ENCODE measurements at regions not wholly inside any gene's neighbourhood (a gene's known extent, or its start where the extent isn't known, plus 50 kb on each side); places are given as distances from the start of the nearest gene placed in this dataset.
"Not testable (repeated sequence)": the region's sequence is repeated elsewhere in the genome, so short reads cannot be mapped to it uniquely, and the experiment has no call there.

DNA sequence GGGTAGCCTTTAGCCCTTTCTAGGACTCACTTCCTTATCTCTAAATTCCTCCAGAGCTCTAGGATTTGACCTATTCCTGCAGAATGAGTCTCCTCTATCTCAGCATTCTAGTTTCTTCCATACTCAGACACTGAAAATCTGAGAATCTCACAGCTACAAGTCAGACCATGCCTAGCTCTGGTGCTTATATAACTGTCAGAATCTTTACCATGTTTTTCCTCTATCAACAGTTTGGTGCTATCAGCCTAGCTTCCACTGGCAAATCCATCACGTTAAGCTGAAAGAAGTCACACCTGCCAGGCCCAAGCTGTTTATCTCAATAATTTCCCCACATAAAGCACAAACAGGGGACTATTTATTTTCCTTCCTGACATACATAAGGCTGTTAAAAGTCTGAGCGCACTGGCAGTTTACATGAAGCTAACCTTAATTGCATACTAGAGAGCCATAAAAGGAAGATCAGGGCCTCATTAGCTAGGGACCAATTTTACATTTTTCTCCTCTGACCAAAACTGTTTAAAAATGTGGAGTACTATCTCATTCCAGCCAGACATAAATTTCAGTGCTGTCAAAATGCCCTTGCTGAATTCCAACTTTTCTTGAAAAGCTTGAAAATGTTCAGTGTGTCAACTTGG is 270.5 kb downstream of the C12orf75 start:
- Histone ChIP-seq H3K4me3 (ENCODE audit: low read depth, low read length, poor library complexity, severe bottlenecking) (no peak overlapping the region), H3K4me1 (ENCODE audit: insufficient read depth, low read length, severe bottlenecking) (no peaks in the 10 kb centered on the region), H3K27ac (ENCODE audit: low read depth, low read length, poor library complexity, severe bottlenecking) (no peak overlapping the region), H3K9me2 (ENCODE audit: low read depth, low read length) (no peaks in the 10 kb centered on the region), H3K4me2 (ENCODE audit: low read length) (no peak overlapping the region), H3K9me3 (ENCODE audit: low read length) (no peaks in the 10 kb centered on the region), H3K27me3 (ENCODE audit: insufficient read depth, low read length) (no peaks in the 10 kb centered on the region), H3K9ac (ENCODE audit: low read length) (no peak overlapping the region), H4K20me1 (ENCODE audit: insufficient read depth, low read length) (no peaks in the 10 kb centered on the region), H3K79me2 (ENCODE audit: insufficient read depth, low read length) (no peaks in the 10 kb centered on the region), H3F3A (ENCODE audit: insufficient read depth, low read length) (no peaks in the 10 kb centered on the region), H3K36me3 (ENCODE audit: insufficient read depth, low read length) (no peaks in the 10 kb centered on the region), H2AFZ (ENCODE audit: low read length) (no peak overlapping the region)
- TF ChIP-seq, protein P1, sequence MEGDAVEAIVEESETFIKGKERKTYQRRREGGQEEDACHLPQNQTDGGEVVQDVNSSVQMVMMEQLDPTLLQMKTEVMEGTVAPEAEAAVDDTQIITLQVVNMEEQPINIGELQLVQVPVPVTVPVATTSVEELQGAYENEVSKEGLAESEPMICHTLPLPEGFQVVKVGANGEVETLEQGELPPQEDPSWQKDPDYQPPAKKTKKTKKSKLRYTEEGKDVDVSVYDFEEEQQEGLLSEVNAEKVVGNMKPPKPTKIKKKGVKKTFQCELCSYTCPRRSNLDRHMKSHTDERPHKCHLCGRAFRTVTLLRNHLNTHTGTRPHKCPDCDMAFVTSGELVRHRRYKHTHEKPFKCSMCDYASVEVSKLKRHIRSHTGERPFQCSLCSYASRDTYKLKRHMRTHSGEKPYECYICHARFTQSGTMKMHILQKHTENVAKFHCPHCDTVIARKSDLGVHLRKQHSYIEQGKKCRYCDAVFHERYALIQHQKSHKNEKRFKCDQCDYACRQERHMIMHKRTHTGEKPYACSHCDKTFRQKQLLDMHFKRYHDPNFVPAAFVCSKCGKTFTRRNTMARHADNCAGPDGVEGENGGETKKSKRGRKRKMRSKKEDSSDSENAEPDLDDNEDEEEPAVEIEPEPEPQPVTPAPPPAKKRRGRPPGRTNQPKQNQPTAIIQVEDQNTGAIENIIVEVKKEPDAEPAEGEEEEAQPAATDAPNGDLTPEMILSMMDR (IDR thresholded peaks at IDR 0.05; ENCODE audit: low read length) = no peak
- no peak for TF ChIP-seq EZH2 (IDR thresholded peaks at IDR 0.05; ENCODE audit: borderline replicate concordance, low read length)

DNA sequence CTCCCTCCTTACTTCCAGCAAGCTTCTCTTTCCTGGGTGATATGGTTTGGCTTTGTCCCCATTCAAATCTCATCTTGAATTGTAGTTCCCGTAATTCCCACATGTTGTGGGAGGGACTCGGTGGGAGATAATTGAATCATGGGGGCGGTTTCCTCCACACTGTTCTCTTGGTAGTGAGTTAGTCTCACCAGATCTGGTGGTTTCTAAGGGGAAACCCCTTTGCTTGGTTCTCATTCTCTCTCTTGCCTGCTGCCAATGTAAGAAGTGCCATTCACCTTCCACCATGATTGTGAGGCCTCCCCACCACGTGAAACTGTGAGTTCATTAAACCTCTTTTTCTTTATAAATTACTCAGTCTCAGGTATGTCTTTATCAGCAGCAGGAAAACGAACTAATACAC is 271.8 kb downstream of the C12orf75 start:
- not testable (repeated sequence) for H3K36me3 ChIP-seq (ENCODE audit: insufficient read depth, low read length); H2AFZ ChIP-seq (ENCODE audit: low read length); H3K9me3 ChIP-seq (ENCODE audit: low read length); H4K20me1 ChIP-seq (ENCODE audit: insufficient read depth, low read length); H3K27ac ChIP-seq (ENCODE audit: low read depth, low read length, poor library complexity, severe bottlenecking); H3K9ac ChIP-seq (ENCODE audit: low read length); H3K9me2 ChIP-seq (ENCODE audit: low read depth, low read length); H3K79me2 ChIP-seq (ENCODE audit: insufficient read depth, low read length); H3K4me3 ChIP-seq (ENCODE audit: low read depth, low read length, poor library complexity, severe bottlenecking); H3K4me1 ChIP-seq (ENCODE audit: insufficient read depth, low read length, severe bottlenecking); H3F3A ChIP-seq (ENCODE audit: insufficient read depth, low read length); H3K4me2 ChIP-seq (ENCODE audit: low read length); H3K27me3 ChIP-seq (ENCODE audit: insufficient read depth, low read length)

DNA sequence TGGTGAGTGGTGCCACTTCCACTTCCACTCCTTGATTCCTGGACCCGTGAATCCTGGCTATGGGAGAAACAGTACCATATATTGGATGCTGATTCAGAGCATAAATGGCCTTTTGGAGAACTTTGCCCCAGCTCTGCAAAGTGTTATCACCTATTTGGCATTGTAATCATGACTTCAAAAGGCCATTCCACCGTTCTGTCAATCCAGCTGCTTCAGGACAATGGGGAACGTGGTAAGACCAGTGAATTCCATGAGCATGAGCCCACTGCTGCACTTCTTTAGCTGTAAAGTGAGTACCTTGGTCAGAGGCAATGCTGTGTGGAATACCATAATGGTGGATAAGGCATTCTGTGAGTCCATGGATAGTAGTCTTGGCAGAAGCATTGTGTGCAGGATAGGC is 273.8 kb downstream of the C12orf75 start:
- not testable (repeated sequence) for H3F3A ChIP-seq (ENCODE audit: insufficient read depth, low read length); H3K9me2 ChIP-seq (ENCODE audit: low read depth, low read length); H3K79me2 ChIP-seq (ENCODE audit: insufficient read depth, low read length); H3K9ac ChIP-seq (ENCODE audit: low read length); H2AFZ ChIP-seq (ENCODE audit: low read length); H3K4me3 ChIP-seq (ENCODE audit: low read depth, low read length, poor library complexity, severe bottlenecking); H3K9me3 ChIP-seq (ENCODE audit: low read length); H3K27ac ChIP-seq (ENCODE audit: low read depth, low read length, poor library complexity, severe bottlenecking); H3K36me3 ChIP-seq (ENCODE audit: insufficient read depth, low read length); H3K4me1 ChIP-seq (ENCODE audit: insufficient read depth, low read length, severe bottlenecking); H3K4me2 ChIP-seq (ENCODE audit: low read length); H3K27me3 ChIP-seq (ENCODE audit: insufficient read depth, low read length); H4K20me1 ChIP-seq (ENCODE audit: insufficient read depth, low read length)

DNA sequence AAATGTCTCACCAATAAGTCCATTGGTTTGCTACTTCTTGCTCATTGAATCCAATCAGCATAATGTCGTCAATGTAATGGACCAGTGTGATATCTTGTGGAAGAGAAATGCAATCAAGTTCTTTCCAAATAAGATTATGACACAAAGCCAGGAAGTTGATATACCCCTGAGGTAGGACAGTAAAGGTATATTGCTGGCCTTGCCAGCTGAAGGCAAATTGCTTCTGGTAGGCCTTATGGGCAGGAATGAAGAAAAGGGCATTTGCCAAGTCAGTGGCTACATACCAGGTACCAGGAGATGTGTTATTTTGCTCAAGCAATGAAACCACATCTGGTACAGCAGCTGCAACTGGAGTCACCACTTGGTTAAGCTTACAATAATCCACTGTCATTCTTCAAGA is 276.1 kb downstream of the C12orf75 start:
- not testable (repeated sequence) for H3K4me2 ChIP-seq (ENCODE audit: low read length); H3K27ac ChIP-seq (ENCODE audit: low read depth, low read length, poor library complexity, severe bottlenecking); H3K9me2 ChIP-seq (ENCODE audit: low read depth, low read length); H3K4me3 ChIP-seq (ENCODE audit: low read depth, low read length, poor library complexity, severe bottlenecking); H3K4me1 ChIP-seq (ENCODE audit: insufficient read depth, low read length, severe bottlenecking); H3K27me3 ChIP-seq (ENCODE audit: insufficient read depth, low read length); H3K9ac ChIP-seq (ENCODE audit: low read length); H4K20me1 ChIP-seq (ENCODE audit: insufficient read depth, low read length); H3K36me3 ChIP-seq (ENCODE audit: insufficient read depth, low read length); H3F3A ChIP-seq (ENCODE audit: insufficient read depth, low read length); H2AFZ ChIP-seq (ENCODE audit: low read length); H3K9me3 ChIP-seq (ENCODE audit: low read length); H3K79me2 ChIP-seq (ENCODE audit: insufficient read depth, low read length)

DNA sequence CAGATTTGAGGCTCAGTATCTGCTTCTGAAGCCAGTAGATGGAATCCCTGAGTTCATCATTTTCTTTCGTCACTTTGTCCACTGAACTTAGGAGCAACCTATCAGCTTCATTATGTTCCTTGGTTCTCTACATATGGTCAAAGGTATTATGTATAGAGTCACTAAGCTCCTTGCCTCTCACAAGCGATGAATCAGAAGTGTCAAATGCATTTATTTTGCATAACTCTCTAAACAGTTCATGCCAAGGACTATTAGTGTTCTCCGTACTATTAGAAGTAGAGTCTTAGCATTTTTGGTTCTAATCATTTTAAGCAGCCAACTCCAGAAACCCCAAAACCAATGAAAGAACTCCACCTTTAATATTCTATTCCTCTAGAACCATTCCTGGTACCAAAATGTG is 278.5 kb downstream of the C12orf75 start:
- not testable (repeated sequence) for H3K9ac ChIP-seq (ENCODE audit: low read length); H3K79me2 ChIP-seq (ENCODE audit: insufficient read depth, low read length); H2AFZ ChIP-seq (ENCODE audit: low read length); H4K20me1 ChIP-seq (ENCODE audit: insufficient read depth, low read length); H3K27ac ChIP-seq (ENCODE audit: low read depth, low read length, poor library complexity, severe bottlenecking); H3K27me3 ChIP-seq (ENCODE audit: insufficient read depth, low read length); H3K36me3 ChIP-seq (ENCODE audit: insufficient read depth, low read length); H3K4me2 ChIP-seq (ENCODE audit: low read length); H3K4me1 ChIP-seq (ENCODE audit: insufficient read depth, low read length, severe bottlenecking); H3F3A ChIP-seq (ENCODE audit: insufficient read depth, low read length); H3K4me3 ChIP-seq (ENCODE audit: low read depth, low read length, poor library complexity, severe bottlenecking); H3K9me2 ChIP-seq (ENCODE audit: low read depth, low read length); H3K9me3 ChIP-seq (ENCODE audit: low read length)

Data from OCI-LY1 (cell line).